ENCODE measurements at regions not wholly inside any gene's neighbourhood (a gene's known extent, or its start where the extent isn't known, plus 50 kb on each side); places are given as distances from the start of the nearest gene placed in this dataset.

DNA sequence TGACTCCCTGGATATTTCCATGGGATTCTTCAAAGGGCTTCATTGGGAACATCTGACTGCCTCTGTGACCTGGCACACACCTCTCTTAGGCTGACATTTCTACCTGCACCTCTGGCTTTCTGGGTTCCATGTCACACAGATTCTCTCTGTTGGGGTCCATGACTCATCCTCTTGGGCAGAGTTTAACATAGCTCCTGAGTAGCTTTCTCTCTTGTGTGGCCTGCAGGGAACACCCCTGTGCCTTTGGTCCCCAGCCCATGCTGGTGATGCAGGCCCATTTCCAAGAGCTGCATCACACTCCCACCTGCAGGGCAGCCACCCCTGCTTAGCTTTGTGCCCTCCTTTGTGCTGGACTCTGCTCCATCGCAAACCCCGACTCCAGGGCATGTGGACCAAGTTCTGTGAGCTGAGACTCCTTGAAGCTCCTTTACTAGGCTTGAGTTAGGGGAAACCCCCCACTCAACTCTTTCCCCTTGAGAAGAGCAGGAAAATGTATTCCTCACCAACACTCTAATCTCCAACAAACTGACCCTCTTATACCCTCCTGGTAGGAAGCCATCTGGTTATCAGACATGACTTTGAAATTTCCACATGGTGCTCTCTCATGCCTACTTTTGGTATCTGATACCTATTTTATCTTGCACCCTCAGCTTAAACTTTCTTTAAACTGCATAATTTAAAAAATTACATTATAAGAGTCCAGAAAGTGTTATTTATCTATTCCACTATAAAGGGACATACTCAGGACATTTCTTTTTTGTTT, 93.3 kb downstream of the ZNF777 start:
- DNase-seq (ENCODE audit: low read depth) = no peak
- no peak overlapping the region for H3K4me3 ChIP-seq (ENCODE audit: control insufficient read depth, low read depth, low read length)
- TF ChIP-seq, protein P1, sequence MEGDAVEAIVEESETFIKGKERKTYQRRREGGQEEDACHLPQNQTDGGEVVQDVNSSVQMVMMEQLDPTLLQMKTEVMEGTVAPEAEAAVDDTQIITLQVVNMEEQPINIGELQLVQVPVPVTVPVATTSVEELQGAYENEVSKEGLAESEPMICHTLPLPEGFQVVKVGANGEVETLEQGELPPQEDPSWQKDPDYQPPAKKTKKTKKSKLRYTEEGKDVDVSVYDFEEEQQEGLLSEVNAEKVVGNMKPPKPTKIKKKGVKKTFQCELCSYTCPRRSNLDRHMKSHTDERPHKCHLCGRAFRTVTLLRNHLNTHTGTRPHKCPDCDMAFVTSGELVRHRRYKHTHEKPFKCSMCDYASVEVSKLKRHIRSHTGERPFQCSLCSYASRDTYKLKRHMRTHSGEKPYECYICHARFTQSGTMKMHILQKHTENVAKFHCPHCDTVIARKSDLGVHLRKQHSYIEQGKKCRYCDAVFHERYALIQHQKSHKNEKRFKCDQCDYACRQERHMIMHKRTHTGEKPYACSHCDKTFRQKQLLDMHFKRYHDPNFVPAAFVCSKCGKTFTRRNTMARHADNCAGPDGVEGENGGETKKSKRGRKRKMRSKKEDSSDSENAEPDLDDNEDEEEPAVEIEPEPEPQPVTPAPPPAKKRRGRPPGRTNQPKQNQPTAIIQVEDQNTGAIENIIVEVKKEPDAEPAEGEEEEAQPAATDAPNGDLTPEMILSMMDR (conservative IDR thresholded peaks at IDR 0.05; ENCODE audit: control insufficient read depth, insufficient read depth, low read depth, low read length) = no peak

DNA sequence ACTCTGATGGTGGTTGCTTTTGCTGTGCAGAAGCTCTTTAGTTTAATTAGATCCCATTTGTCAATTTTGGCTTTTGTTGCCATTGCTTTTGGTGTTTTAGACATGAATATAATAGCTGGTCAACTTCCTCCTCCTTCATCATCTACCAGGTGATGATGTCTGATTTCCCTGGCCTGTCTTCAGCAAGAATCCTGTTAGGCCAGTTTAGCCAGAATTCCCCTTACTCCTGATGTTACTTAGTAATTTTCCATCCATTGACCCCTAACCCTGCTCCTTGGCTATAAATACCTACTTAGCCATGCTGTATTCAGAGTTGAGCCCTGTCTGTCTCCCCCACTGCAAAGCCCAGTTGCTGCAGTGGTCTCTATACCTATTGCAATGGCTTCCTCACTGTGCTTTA, 91.4 kb downstream of the ZNF777 start:
- TF ChIP-seq, protein P1 (conservative IDR thresholded peaks at IDR 0.05; ENCODE audit: control insufficient read depth, insufficient read depth, low read depth, low read length) = no peak
- no peak for DNase-seq (ENCODE audit: low read depth)
- no peak overlapping the region for H3K4me3 ChIP-seq (ENCODE audit: control insufficient read depth, low read depth, low read length)

DNA sequence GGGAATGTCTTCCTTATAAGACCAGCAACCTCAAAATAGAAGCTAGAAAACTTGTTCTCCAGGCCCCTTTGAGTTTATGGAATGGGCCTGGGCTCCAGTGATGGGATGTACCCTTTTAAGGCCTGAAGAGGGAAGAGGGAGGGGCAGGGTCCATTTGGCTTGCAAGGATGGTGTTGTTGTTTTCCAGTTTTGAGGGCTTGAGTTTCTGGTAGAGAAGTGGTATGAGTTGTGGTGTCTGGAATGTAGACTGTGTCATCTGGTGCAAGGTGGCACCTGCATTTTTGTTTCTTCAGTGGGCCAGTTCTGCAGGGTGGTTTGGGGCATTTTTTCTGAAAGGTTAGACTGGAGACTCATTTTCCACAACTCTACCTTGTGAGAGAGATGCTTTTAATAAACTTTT, 90.1 kb downstream of the ZNF777 start:
- no peak for DNase-seq (ENCODE audit: low read depth)
- TF ChIP-seq, protein P1 (conservative IDR thresholded peaks at IDR 0.05; ENCODE audit: control insufficient read depth, insufficient read depth, low read depth, low read length) = no peak
- no peak overlapping the region for H3K4me3 ChIP-seq (ENCODE audit: control insufficient read depth, low read depth, low read length)

DNA sequence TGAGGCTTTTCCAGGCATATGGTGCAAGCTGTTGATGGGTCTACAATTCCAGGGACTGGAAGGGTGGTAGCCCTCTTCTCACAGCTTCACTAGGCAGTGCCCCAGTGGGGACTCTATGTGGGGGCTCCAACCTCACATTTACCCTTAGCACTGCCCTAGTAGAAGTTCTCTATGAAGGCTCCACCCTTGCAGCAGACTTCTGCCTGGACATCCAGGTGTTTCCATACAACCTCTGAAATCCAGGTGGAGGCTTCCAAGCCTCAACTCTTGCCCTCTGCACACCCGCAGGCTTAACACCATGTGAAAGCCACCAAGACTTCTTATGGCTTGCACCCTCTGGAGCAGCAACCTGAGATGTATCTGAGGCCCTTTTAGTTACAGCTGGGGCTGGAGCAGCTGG, 87.8 kb downstream of the ZNF777 start:
- H3K4me3 ChIP-seq (ENCODE audit: control insufficient read depth, low read depth, low read length) = no peak overlapping the region

DNA sequence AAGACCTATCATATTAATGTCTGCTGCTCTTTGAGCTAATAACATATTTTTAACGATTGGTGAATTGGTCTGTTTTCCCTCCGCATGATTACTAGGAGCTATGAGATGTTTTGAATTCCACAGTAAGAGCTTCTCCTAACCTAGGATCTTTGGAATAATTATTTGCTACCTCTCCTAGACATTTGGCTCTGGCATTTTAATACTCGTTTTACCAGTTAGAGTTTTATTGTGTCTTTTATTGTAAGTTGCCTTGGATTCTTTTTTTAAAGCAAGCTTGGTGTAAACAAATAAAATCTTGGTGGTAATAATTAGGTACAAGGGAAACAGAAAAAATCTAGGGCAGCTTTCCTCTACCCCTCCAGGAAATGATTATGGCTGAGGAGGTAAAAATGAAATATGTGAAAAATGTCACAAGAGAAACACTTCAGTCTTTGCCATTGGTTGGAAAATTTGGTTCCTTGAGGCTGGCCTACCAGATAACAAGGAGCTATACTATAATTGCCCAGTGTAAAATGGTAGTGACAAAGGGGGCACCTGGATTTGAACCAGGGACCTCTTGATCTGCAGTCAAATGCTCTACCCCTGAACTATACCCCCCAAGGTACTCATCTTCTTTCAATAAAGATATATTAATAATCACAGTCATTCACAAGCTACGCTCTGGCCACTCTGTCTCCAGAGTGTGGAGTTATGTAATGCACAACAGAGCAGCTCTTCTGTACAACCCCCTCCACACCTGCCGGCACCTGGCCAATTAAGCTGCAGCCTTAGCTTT, 85.4 kb downstream of the ZNF777 start:
- no peak for DNase-seq (ENCODE audit: low read depth)
- TF ChIP-seq, protein P1 (conservative IDR thresholded peaks at IDR 0.05; ENCODE audit: control insufficient read depth, insufficient read depth, low read depth, low read length) = no peak
- H3K4me3 ChIP-seq (ENCODE audit: control insufficient read depth, low read depth, low read length) = no peak overlapping the region

More for the DNA sequence above, 87.8 kb downstream of the ZNF777 start:
- no peak for DNase-seq (ENCODE audit: low read depth)
- TF ChIP-seq, protein P1 (conservative IDR thresholded peaks at IDR 0.05; ENCODE audit: control insufficient read depth, insufficient read depth, low read depth, low read length) = no peak

DNA sequence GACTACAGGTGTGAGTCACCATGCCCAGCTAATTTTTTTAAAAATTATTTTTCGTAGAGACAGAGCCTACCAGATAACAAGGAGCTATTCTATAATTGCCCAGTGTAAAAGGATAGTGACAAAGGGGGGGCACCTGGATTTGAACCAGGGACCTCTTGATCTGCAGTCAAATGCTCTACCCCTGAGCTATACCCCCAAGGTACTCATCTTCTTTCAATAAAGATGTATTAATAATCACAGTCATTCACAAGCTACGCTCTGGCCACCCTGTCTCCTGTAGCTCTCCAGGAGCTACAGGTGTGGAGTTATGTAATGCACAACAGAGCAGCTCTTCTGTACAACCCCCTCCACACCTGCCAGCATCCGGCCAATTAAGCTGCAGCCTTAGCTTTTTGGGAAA, 83.5 kb downstream of the ZNF777 start:
- DNase-seq (ENCODE audit: low read depth) = no peak
- no peak overlapping the region for H3K4me3 ChIP-seq (ENCODE audit: control insufficient read depth, low read depth, low read length)
- TF ChIP-seq, protein P1 (conservative IDR thresholded peaks at IDR 0.05; ENCODE audit: control insufficient read depth, insufficient read depth, low read depth, low read length) = no peak
